Upper lobe of left lung (tissue), 4 donors: ENCODE measurements at regions not wholly inside any gene's neighbourhood (a gene's known extent, or its start where the extent isn't known, plus 50 kb on each side); places are given as distances from the start of the nearest gene placed in this dataset.

Source experiments
- EP300 ChIP-seq, 4 donors: sonication (generic); formaldehyde crosslinking; IDR thresholded peaks; one replicate each; pipeline ENCODE4 v1.5.1; 2017; ENCODE audit warnings: antibody characterized with exemption in 4 of 4, control low read depth in 2 of 4
- POLR2A ChIP-seq, 4 donors: fragments of 450-650 bp; IDR thresholded peaks; one replicate each; pipeline ENCODE4 v1.5.1; 2016 to 2017; ENCODE audit warnings: antibody characterized with exemption in 4 of 4, mild to moderate bottlenecking in 2 of 4
- POLR2AphosphoS5 ChIP-seq, 2 donors: sonication (generic); formaldehyde crosslinking; IDR thresholded peaks; one replicate each; pipeline ENCODE4 v1.5.1; 2017; ENCODE audit warnings: antibody characterized with exemption in 2 of 2
- TF ChIP-seq, protein P1 (sequence below), 6 experiments: fragments of 450-650 bp in 4 of 6; fragments of 200-600 bp in 2 of 6; sonication (generic) in 2 of 6; IDR thresholded peaks; one replicate each; pipeline ENCODE4 v1.5.1; 2016 to 2019; ENCODE audit warnings: antibody characterized with exemption in 6 of 6

DNA sequence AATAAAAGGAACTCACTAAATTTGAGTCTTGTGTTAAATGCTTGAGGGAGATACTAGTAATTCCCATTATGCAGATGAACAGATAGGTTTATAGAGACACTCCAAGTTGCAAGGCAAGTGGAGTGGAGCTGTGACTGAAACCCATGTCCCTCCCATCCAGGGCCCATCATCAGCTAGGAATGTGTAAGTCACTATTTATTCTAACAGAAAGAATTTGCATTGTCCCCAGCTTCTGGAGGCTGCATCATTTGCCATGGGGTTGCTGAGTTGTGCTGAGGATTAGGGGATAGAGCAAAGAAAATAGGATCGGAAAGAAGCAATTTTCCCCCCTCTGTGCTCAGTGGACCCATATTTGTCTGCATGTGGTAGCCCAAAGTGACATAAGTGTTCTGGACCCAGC is 197.4 kb upstream of the RGMA start:
- TF ChIP-seq, protein P1, sequence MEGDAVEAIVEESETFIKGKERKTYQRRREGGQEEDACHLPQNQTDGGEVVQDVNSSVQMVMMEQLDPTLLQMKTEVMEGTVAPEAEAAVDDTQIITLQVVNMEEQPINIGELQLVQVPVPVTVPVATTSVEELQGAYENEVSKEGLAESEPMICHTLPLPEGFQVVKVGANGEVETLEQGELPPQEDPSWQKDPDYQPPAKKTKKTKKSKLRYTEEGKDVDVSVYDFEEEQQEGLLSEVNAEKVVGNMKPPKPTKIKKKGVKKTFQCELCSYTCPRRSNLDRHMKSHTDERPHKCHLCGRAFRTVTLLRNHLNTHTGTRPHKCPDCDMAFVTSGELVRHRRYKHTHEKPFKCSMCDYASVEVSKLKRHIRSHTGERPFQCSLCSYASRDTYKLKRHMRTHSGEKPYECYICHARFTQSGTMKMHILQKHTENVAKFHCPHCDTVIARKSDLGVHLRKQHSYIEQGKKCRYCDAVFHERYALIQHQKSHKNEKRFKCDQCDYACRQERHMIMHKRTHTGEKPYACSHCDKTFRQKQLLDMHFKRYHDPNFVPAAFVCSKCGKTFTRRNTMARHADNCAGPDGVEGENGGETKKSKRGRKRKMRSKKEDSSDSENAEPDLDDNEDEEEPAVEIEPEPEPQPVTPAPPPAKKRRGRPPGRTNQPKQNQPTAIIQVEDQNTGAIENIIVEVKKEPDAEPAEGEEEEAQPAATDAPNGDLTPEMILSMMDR (IDR thresholded peaks at IDR 0.05), result no peak
- TF ChIP-seq POLR2A (IDR thresholded peaks at IDR 0.05) (no peak), POLR2AphosphoS5 (IDR thresholded peaks at IDR 0.05) (no peak), EP300 (IDR thresholded peaks at IDR 0.05) (no peak)
